Gastrocnemius medialis (tissue), 4 donors: ENCODE measurements at regions not wholly inside any gene's neighbourhood (a gene's known extent, or its start where the extent isn't known, plus 50 kb on each side); places are given as distances from the start of the nearest gene placed in this dataset.
"Not testable (repeated sequence)": the region's sequence is repeated elsewhere in the genome, so short reads cannot be mapped to it uniquely, and the experiment has no call there.

ENCODE experiments used
- POLR2A ChIP-seq, 2 donors: fragments of 450-650 bp; IDR thresholded peaks; one replicate each; pipeline ENCODE4 v1.6.1; 2017; ENCODE audit warnings: antibody characterized with exemption in 2 of 2, mild to moderate bottlenecking in 2 of 2, moderate library complexity in 2 of 2
- TF ChIP-seq, protein P1 (sequence below), 5 experiments: fragments of 450-650 bp in 3 of 5; fragments of 200-600 bp in 2 of 5; sonication (generic) in 2 of 5; IDR thresholded peaks in 4 of 5; conservative IDR thresholded peaks in 1 of 5; 1 replicate in 4 of 5; 2 replicates in 1 of 5; pipeline ENCODE4 v1.5.1; 2016 to 2019; ENCODE audit warnings: antibody characterized with exemption in 5 of 5, mild to moderate bottlenecking in 3 of 5, moderate library complexity in 3 of 5

DNA sequence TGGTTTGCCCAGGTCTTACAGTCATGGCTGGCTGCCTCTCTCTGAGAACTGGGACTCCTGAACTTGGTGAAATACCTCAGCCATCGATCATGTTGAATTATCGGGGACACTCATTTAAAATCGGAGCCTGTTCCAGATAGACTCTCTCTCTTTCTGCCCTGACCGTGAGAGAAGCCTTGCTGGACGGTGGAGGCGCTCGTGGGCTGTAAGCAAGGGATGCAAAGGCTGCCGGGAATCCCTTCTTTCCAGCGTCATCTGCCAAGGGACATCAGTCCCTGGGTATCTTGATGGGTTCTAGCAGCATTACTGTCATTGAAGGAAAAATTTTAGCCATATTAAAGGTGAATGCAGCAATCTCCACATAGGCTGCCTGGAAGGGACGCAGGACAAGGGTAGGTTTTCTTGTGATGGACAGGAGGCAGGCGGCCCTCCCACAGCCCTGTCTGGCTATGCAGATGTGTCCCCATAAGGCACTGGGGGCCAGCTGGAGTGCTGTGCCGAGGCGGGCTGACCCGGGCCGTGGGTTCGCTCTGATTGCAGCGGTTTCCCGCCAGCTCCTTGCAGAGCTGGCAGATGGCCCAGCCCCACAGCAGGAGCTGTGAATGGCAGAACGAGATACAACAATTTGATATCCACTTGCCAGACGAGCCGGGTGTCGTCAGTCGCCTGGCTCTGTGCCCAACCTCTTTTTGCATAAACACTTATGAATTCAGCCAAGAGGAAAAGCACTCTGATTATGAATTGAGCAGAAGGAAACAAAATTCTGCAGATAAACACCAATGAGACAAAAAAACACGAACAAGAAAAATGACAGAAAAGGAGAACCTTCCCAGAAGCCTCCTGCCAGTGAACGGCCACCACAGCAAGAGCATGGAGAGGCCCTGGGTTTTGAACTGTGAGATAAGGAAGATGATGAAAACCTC, 151.9 kb upstream of the ALDH3B2 start:
- TF ChIP-seq, protein P1, sequence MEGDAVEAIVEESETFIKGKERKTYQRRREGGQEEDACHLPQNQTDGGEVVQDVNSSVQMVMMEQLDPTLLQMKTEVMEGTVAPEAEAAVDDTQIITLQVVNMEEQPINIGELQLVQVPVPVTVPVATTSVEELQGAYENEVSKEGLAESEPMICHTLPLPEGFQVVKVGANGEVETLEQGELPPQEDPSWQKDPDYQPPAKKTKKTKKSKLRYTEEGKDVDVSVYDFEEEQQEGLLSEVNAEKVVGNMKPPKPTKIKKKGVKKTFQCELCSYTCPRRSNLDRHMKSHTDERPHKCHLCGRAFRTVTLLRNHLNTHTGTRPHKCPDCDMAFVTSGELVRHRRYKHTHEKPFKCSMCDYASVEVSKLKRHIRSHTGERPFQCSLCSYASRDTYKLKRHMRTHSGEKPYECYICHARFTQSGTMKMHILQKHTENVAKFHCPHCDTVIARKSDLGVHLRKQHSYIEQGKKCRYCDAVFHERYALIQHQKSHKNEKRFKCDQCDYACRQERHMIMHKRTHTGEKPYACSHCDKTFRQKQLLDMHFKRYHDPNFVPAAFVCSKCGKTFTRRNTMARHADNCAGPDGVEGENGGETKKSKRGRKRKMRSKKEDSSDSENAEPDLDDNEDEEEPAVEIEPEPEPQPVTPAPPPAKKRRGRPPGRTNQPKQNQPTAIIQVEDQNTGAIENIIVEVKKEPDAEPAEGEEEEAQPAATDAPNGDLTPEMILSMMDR (IDR thresholded peaks at IDR 0.05 in 4 of 5, conservative IDR thresholded peaks at IDR 0.05 in 1 of 5), result not testable (repeated sequence)
- not testable (repeated sequence) for TF ChIP-seq POLR2A (IDR thresholded peaks at IDR 0.05)
